ENCODE measurements at regions not wholly inside any gene's neighbourhood (a gene's known extent, or its start where the extent isn't known, plus 50 kb on each side); places are given as distances from the start of the nearest gene placed in this dataset.

GRCh38 chr13:110062077-110062776 lies 244.7 kb downstream of the COL4A1 start:
- Histone ChIP-seq H3K36me3 (no peaks in the 10 kb centered on the region), H3K27ac (no peak overlapping the region), H3K4me1 (no peaks in the 10 kb centered on the region), H3K27me3 (replicated peaks in 1 of 7) (no peaks in the 10 kb centered on the region), H3K4me3 (no peak overlapping the region), H3K9me3 (no peaks in the 10 kb centered on the region)
- intact Hi-C loops (cut with DNase I; ENCODE audit: low total_unique reads): no loop called here
- WGBS, 5 donors: 79 to 94% (median 80%) methylated on average over 8 to 10 of the region's 10 CpGs
- TF ChIP-seq POLR2AphosphoS5 (IDR thresholded peaks at IDR 0.05): no peak
- no peak for TF ChIP-seq POLR2A (IDR thresholded peaks at IDR 0.05)
- TF ChIP-seq, protein P1, sequence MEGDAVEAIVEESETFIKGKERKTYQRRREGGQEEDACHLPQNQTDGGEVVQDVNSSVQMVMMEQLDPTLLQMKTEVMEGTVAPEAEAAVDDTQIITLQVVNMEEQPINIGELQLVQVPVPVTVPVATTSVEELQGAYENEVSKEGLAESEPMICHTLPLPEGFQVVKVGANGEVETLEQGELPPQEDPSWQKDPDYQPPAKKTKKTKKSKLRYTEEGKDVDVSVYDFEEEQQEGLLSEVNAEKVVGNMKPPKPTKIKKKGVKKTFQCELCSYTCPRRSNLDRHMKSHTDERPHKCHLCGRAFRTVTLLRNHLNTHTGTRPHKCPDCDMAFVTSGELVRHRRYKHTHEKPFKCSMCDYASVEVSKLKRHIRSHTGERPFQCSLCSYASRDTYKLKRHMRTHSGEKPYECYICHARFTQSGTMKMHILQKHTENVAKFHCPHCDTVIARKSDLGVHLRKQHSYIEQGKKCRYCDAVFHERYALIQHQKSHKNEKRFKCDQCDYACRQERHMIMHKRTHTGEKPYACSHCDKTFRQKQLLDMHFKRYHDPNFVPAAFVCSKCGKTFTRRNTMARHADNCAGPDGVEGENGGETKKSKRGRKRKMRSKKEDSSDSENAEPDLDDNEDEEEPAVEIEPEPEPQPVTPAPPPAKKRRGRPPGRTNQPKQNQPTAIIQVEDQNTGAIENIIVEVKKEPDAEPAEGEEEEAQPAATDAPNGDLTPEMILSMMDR (IDR thresholded peaks at IDR 0.05 in 8 of 11, conservative IDR thresholded peaks at IDR 0.05 in 3 of 11): no peak
- DNase-seq: no peak

DNA sequence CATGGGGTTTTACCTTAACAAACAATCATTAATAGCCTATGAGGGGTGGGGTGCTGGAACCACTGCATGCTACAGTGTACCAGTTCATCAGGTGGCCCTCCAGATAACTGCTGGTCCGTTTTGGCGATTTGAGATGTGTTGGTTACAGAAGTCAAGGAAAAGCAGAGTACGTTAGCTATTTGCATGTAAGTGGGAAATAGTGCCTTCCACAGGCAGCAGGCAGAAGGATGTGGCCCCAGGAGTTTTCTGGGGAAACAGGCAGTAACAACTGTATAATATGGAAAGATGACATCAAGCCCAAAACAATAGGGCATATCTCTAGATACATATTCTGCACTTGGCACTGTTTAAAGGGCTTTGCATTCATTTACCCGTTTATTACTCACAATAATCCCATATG lies 245.7 kb downstream of the COL4A1 start:
- Histone ChIP-seq H3K4me3 (no peak overlapping the region), H3K27ac (no peak overlapping the region), H3K9me3 (no peaks in the 10 kb centered on the region), H3K36me3 (no peaks in the 10 kb centered on the region), H3K27me3 (replicated peaks in 1 of 7) (peaks cover 0 to 5% (median 0%) of the 10 kb centered on the region in 7 donors), H3K4me1 (no peaks in the 10 kb centered on the region)
- no peak for TF ChIP-seq POLR2A (IDR thresholded peaks at IDR 0.05)
- TF ChIP-seq, protein P1 (IDR thresholded peaks at IDR 0.05 in 8 of 11, conservative IDR thresholded peaks at IDR 0.05 in 3 of 11): no peak
- no peak for TF ChIP-seq POLR2AphosphoS5 (IDR thresholded peaks at IDR 0.05)
- DNase-seq: no peak
- intact Hi-C loops (cut with DNase I; ENCODE audit: low total_unique reads): no loop called here
- WGBS, 5 donors: 82 to 97% (median 83%) methylated on average over 4 of the region's 4 CpGs

- WGBS, 5 donors: 77 to 89% (median 79%) methylated on average over 9 of the region's 9 CpGs
- DNase-seq: no peak
- intact Hi-C loops (cut with DNase I; ENCODE audit: low total_unique reads): no loop called here
Measured at GRCh38 chr13:110057052-110057451, 249.9 kb downstream of the COL4A1 start.

GRCh38 chr13:110056640-110057039 lies 250.3 kb downstream of the COL4A1 start:
- intact Hi-C loops (cut with DNase I; ENCODE audit: low total_unique reads): no loop called here
- Histone ChIP-seq H3K27ac (no peak overlapping the region), H3K9me3 (no peaks in the 10 kb centered on the region), H3K4me1 (no peaks in the 10 kb centered on the region), H3K36me3 (no peaks in the 10 kb centered on the region), H3K4me3 (no peak overlapping the region), H3K27me3 (replicated peaks in 1 of 7) (peaks cover 0 to 5% (median 0%) of the 10 kb centered on the region in 7 donors)
- no peak for TF ChIP-seq POLR2AphosphoS5 (IDR thresholded peaks at IDR 0.05)
- TF ChIP-seq POLR2A (IDR thresholded peaks at IDR 0.05): no peak
- TF ChIP-seq, protein P1 (IDR thresholded peaks at IDR 0.05 in 8 of 11, conservative IDR thresholded peaks at IDR 0.05 in 3 of 11): no peak
- 81 to 87% (median 84%) methylated on average over 5 of the region's 5 CpGs for WGBS, 5 donors
- no peak for DNase-seq

More at GRCh38 chr13:110057052-110057451, 249.9 kb downstream of the COL4A1 start:
- Histone ChIP-seq H3K27me3 (replicated peaks in 1 of 7) (peaks cover 0 to 5% (median 0%) of the 10 kb centered on the region in 7 donors), H3K27ac (no peak overlapping the region), H3K9me3 (no peaks in the 10 kb centered on the region), H3K4me1 (no peaks in the 10 kb centered on the region), H3K4me3 (no peak overlapping the region), H3K36me3 (no peaks in the 10 kb centered on the region)
- TF ChIP-seq POLR2AphosphoS5 (IDR thresholded peaks at IDR 0.05) (no peak), POLR2A (IDR thresholded peaks at IDR 0.05) (no peak)
- TF ChIP-seq, protein P1 (IDR thresholded peaks at IDR 0.05 in 8 of 11, conservative IDR thresholded peaks at IDR 0.05 in 3 of 11): no peak
